ENCODE measurements at regions not wholly inside any gene's neighbourhood (a gene's known extent, or its start where the extent isn't known, plus 50 kb on each side); places are given as distances from the start of the nearest gene placed in this dataset.
"Not testable (repeated sequence)": the region's sequence is repeated elsewhere in the genome, so short reads cannot be mapped to it uniquely, and the experiment has no call there.

- DNase-seq (ENCODE audit: low spot score), result no peak
These were observed 185.2 kb downstream of the SHOX2 start for GRCh38 chr3:157920822-157921700.

GRCh38 chr3:157919319-157919887 is 186.8 kb downstream of the SHOX2 start:
- DNase-seq (ENCODE audit: low spot score), result no peak

- DNase-seq (ENCODE audit: low spot score), result no peak
These were observed 187.8 kb downstream of the SHOX2 start for GRCh38 chr3:157918402-157918801.

DNA sequence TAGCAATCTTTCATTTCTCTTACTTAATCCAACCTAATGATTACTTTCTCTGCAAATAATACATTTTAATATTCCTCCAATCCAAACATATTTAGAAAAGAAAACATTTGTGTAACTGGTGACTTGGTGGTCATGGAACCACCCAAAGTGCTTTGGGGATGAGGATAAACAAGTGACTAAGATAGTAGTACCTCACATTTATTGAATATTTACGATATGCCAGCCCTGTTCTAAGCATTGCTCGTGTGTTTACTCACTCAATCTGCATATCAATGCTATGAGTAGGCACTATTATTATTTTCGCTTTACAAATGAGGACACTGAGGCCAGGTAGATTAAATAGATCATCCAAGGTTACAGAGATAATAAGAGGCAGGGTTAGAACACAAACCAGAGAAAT is 189.5 kb downstream of the SHOX2 start:
- no peak for DNase-seq (ENCODE audit: low spot score)

DNA sequence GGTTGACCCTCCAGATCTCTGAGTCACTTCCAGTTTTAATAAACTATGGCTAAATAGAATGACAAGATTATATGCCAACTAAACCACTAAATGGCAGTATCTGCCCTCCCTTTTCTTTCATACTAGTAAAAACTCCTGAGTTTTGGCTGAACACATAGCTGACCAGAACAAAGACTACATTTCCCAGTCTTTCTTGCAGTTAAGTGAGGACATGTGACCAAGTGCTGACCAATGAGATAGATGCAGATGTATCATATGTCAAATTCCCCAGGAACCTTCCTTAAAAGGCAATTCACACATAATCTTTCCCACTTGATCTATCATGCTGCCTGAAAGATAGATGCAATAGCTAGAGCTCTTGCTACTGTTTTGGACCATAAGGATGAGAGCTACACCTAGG is 191.3 kb downstream of the SHOX2 start:
- no peak for DNase-seq (ENCODE audit: low spot score)

DNA sequence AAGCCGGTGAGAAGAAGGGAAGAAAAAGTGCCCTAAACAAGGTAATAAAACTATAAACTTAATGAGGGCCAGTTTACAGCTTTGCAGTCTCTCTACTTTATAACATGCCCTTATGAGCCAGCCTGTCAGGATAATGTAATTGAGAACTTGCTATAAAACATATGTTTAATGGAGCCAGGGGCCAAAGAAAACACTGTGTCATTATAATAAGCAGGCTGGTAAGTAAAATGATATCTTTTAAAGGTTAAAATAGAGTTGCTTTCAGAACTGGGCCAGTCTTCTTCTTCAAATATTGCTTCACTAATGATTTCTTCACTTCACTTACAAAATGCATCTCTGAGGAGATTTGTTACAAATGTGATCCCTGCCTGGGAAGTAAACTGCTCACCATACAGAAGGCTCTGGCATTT is 192.5 kb downstream of the SHOX2 start:
- no peak for DNase-seq (ENCODE audit: low spot score)

- DNase-seq (ENCODE audit: low spot score), result no peak
These were observed 193.4 kb downstream of the SHOX2 start for GRCh38 chr3:157912514-157913451.

DNA sequence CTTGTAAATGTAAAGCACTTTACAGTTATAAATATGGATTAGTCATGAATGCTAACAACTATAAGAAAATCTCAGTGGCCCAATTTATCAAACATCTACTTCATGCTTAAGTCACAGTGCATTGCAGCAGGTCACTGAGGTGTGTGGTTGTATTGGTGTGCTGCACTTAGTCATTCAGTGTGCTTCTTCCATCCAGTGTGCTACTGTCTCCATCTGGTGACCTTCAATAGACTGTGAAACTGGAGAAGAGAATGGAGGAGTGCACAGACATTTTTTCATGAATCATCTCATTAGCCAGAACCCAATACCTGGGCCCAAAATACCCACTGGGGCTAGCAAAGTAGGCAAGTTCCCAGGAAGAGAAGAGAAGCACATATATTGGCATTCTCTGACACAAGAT is 199.6 kb downstream of the SHOX2 start:
- DNase-seq (ENCODE audit: low spot score), result no peak

DNA sequence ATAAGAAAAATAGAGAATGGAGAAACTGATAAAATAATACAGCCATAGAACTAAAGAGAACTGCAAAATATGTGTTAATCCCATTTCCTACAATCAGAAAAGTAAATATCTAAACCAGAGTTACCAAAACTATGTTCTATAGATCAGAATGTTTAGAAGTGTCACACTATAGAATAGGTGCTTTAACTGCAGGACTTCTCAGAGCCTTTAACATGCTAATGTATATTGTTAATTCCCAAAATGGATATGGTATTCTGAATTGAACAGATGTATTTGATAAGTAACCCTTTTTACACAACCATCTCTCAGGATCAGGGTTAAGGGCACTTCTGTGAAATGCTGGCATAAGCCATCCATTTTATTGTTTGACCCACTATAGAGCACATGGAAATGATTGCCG is 200.3 kb downstream of the SHOX2 start:
- no peak for DNase-seq (ENCODE audit: low spot score)

DNA sequence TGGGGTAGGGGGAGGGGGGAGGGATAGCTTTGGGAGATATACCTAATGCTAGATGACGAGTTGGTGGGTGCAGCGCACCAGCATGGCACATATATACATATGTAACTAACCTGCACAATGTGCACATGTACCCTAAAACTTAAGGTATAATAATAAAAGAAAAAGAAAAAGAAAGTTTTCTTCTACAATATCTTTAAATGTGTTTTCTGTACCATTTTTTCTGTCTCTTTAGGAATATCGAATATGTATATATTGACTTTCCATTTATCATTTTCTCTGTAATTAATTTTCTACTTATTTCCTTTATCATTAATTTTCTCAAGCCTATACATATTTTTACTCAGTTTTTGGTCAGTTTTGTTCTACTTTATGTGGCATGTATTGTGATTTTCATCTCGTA is 203.5 kb downstream of the SHOX2 start:
- not testable (repeated sequence) for DNase-seq (ENCODE audit: low spot score)

GRCh38 chr3:157888040-157888439 is 218.2 kb downstream of the SHOX2 start:
- DNase-seq (ENCODE audit: low spot score), result no peak

GRCh38 chr3:157876556-157876955 is 229.7 kb downstream of the SHOX2 start:
- DNase-seq (ENCODE audit: low spot score), result no peak

DNA sequence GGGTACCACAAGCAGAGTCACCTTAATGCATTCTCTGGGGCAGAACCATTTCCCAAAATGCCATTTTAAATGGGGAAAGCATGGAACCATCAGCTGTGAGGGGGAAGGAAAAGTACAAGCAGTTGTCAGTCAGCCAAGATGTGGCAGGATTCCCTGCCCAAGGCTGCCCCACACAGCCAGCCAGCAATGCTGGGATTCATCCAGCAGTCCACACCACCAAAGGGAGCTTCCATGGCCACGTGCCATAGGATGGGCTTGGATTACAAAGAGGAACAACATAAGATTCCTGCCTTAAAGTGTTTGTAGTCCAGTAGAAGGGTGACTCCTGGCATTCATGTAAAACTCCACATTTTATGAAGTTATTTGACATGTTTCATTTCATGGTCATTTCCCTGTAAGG is 233.3 kb downstream of the SHOX2 start:
- DNase-seq (ENCODE audit: low spot score), result no peak

GRCh38 chr3:157871838-157872460 is 234.3 kb downstream of the SHOX2 start:
- DNase-seq (ENCODE audit: low spot score), result no peak

DNA sequence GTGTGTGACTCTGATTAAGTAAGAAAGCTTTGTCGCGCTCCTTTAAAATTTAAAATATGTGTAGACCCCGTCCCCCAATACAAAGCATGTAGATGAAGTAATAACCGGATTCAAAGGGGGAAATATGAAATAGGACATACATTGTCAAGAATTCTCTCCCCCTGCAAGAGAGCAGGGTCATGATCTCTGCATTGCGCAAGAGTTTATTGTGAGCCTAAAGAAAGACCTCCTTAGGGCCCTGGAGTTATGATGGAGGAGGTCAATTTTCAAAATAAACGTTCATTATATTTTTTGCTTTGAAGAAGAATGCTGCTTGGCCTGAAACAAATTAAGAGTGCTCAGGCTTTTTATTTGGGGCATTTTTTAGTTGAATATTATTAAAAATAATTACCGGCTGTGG is 235.0 kb downstream of the SHOX2 start:
- DNase-seq (ENCODE audit: low spot score), result no peak

DNA sequence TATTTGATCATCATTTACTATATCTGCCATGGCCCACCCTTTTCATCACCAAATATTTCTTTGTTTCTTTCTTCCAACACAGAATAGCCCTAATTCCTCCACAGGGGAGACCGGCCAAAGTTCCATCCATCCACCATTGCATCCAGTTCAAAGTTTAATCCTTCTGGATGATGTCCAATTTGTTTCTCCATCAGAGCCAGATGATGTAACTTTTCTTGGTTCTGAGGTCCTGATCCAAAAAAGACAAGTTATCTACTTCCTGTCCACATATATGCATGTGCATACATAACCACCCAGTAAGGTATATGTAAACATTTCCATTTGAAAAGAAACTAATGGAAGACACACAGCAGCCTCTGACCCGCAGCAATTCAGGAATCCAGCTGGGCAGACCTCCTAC is 237.3 kb downstream of the SHOX2 start:
- no peak for DNase-seq (ENCODE audit: low spot score)

DNA sequence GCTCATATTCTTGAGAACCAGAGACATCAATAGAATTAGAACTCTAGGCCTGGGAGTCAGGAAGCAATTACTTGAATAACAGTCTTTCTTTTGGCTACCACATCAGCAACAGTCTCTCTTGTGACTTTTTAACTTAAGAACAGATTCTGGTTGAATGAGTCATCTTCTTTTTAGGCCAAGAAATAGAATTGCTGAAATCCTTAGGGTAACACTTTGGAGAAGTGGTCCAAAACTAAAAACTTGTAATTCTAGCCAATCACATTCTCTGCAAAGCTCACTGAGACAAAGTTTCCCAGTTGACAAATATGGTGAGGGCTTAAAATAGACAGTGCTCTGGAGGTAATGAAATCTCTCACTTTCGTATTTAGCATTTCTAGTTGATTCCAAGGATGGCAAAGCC is 238.0 kb downstream of the SHOX2 start:
- no peak for DNase-seq (ENCODE audit: low spot score)

- DNase-seq (ENCODE audit: low spot score), result peak; percentile 61
These were observed 240.7 kb downstream of the SHOX2 start for GRCh38 chr3:157865352-157866000.

- no peak for DNase-seq (ENCODE audit: low spot score)
These were observed 245.0 kb downstream of the SHOX2 start for GRCh38 chr3:157861076-157861765.

DNA sequence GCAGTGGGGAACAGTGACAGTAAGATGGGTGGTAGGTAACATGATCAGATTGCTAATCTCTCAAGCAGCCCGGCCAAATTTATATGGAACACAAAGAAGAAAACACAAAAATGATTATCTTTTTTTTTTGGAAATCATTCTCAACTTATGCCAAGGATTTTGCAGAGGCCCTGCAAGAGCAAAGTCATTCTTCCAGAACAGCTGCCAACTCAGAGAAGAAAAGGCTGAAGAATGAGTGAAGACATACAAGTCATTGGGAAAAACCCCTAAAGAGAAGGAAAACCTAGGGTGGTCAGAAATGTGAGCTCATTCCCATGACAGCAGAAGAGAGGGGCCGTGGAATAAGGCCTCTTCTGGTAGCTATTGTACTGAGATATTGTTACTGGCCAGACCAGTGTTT is 246.7 kb downstream of the SHOX2 start:
- no peak for DNase-seq (ENCODE audit: low spot score)

GRCh38 chr3:157858821-157859220 is 247.4 kb downstream of the SHOX2 start:
- DNase-seq (ENCODE audit: low spot score), result no peak
